ENCODE measurements at regions not wholly inside any gene's neighbourhood (a gene's known extent, or its start where the extent isn't known, plus 50 kb on each side); places are given as distances from the start of the nearest gene placed in this dataset.

DNA sequence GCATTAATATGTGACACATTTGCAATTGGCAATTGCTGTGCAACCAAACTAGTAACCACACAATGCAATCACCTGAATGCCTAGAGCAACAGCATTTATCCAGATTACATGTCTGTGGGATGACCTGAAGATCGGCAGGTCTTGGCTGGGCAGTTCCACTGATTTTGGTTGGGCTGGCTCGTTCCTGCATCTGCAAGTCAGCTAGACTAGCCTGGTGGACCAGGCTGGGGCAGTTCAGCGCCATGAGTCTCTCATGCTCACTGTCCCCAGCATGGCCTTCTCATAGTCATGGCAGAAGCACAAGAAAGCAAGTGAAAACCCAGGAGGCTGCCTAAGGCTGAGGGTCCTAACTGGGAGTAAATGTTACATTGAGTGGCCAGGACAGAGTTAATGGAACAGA, 229.1 kb upstream of the TSHZ3 start:
- Histone ChIP-seq H3K9ac (ENCODE audit: low read depth in 2 of 2, low read length in 2 of 2) (no peak overlapping the region), H3K9me3 (no peaks in the 10 kb centered on the region), H3K4me3 (no peak overlapping the region), H3K27me3 (no peaks in the 10 kb centered on the region), H3K36me3 (no peaks in the 10 kb centered on the region), H3K4me1 (no peaks in the 10 kb centered on the region), H3K27ac (no peak overlapping the region)
- TF ChIP-seq, protein P1, sequence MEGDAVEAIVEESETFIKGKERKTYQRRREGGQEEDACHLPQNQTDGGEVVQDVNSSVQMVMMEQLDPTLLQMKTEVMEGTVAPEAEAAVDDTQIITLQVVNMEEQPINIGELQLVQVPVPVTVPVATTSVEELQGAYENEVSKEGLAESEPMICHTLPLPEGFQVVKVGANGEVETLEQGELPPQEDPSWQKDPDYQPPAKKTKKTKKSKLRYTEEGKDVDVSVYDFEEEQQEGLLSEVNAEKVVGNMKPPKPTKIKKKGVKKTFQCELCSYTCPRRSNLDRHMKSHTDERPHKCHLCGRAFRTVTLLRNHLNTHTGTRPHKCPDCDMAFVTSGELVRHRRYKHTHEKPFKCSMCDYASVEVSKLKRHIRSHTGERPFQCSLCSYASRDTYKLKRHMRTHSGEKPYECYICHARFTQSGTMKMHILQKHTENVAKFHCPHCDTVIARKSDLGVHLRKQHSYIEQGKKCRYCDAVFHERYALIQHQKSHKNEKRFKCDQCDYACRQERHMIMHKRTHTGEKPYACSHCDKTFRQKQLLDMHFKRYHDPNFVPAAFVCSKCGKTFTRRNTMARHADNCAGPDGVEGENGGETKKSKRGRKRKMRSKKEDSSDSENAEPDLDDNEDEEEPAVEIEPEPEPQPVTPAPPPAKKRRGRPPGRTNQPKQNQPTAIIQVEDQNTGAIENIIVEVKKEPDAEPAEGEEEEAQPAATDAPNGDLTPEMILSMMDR (IDR thresholded peaks at IDR 0.05), result no peak
- intact Hi-C loops (cut with DNase I), result no loop called here
- DNase-seq, result no peak

GRCh38 chr19:31583148-31583547, 233.9 kb upstream of the TSHZ3 start:
- H3K27me3 ChIP-seq, result no peaks in the 10 kb centered on the region
- no peaks in the 10 kb centered on the region for H3K36me3 ChIP-seq
- DNase-seq, result no peak
- H3K4me1 ChIP-seq, result no peaks in the 10 kb centered on the region
- no peak overlapping the region for H3K9ac ChIP-seq (ENCODE audit: low read depth in 2 of 2, low read length in 2 of 2)
- TF ChIP-seq, protein P1 (IDR thresholded peaks at IDR 0.05), result no peak
- no peak overlapping the region for H3K27ac ChIP-seq
- no peak overlapping the region for H3K4me3 ChIP-seq
- H3K9me3 ChIP-seq, result no peaks in the 10 kb centered on the region
- intact Hi-C loops (cut with DNase I), result no loop called here

DNA sequence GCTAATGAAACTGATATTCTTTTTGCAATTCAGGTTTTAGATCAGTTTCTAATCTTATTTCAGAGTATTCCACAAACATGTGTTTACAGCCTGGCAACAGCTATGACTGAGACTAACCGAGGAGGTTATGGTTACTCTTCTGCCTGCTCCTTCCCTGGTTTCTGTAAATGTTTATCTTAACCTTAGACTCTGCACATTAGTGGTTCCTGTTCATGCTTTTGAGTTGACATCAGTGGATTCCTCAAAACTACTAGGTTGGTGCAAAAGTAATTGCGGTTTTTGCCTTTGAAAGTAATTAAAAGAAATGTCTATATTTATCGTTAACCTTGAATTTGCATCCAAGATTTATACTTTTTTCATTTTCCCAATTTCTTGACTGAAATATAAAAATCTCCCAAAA, 237.0 kb upstream of the TSHZ3 start:
- Histone ChIP-seq H3K9ac (ENCODE audit: low read depth in 2 of 2, low read length in 2 of 2) (no peak overlapping the region), H3K4me3 (no peak overlapping the region), H3K27ac (no peak overlapping the region), H3K9me3 (no peaks in the 10 kb centered on the region), H3K27me3 (no peaks in the 10 kb centered on the region), H3K36me3 (no peaks in the 10 kb centered on the region), H3K4me1 (no peaks in the 10 kb centered on the region)
- DNase-seq, result no peak
- intact Hi-C loops (cut with DNase I), result no loop called here
- TF ChIP-seq, protein P1 (IDR thresholded peaks at IDR 0.05), result no peak

GRCh38 chr19:31589109-31589508, 239.9 kb upstream of the TSHZ3 start:
- H3K4me1 ChIP-seq, result no peaks in the 10 kb centered on the region
- H3K27me3 ChIP-seq, result no peaks in the 10 kb centered on the region
- TF ChIP-seq, protein P1 (IDR thresholded peaks at IDR 0.05), result no peak
- no peaks in the 10 kb centered on the region for H3K9me3 ChIP-seq
- H3K27ac ChIP-seq, result no peak overlapping the region
- H3K4me3 ChIP-seq, result no peak overlapping the region
- H3K36me3 ChIP-seq, result no peaks in the 10 kb centered on the region
- DNase-seq, result no peak
- no peak overlapping the region for H3K9ac ChIP-seq (ENCODE audit: low read depth in 2 of 2, low read length in 2 of 2)
- intact Hi-C loops (cut with DNase I), result no loop called here

GRCh38 chr19:31591258-31591657, 242.0 kb upstream of the TSHZ3 start:
- Histone ChIP-seq H3K9me3 (no peaks in the 10 kb centered on the region), H3K27ac (no peak overlapping the region), H3K4me3 (no peak overlapping the region), H3K36me3 (no peaks in the 10 kb centered on the region), H3K9ac (ENCODE audit: low read depth in 2 of 2, low read length in 2 of 2) (no peak overlapping the region), H3K4me1 (no peaks in the 10 kb centered on the region), H3K27me3 (no peaks in the 10 kb centered on the region)
- TF ChIP-seq, protein P1 (IDR thresholded peaks at IDR 0.05), result no peak
- intact Hi-C loops (cut with DNase I), result no loop called here
- no peak for DNase-seq

DNA sequence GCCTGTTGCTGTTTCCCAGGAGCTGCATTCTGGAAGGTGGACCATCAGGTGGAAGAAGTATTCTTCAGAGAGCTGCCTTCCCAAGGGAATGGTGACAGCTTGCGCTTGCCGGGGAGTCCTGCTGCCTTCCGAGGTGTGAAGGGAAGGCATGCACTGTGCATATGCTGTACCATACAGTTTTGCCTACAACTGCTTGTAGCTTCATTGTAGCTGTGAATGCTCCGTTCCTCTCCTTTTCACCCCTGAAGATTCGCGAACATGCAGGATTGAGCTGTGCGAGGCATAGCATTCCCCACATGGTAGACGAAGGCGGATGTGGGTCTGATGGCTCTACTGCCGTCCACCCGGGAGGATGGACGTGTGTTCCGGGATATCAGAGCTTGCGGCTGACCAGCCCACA, 243.2 kb upstream of the TSHZ3 start:
- DNase-seq, result no peak
- TF ChIP-seq, protein P1 (IDR thresholded peaks at IDR 0.05), result no peak
- no peak overlapping the region for H3K4me3 ChIP-seq
- intact Hi-C loops (cut with DNase I), result no loop called here
- H3K36me3 ChIP-seq, result no peaks in the 10 kb centered on the region
- H3K9me3 ChIP-seq, result no peaks in the 10 kb centered on the region
- no peak overlapping the region for H3K27ac ChIP-seq
- H3K9ac ChIP-seq (ENCODE audit: low read depth in 2 of 2, low read length in 2 of 2), result no peak overlapping the region
- no peaks in the 10 kb centered on the region for H3K4me1 ChIP-seq
- no peaks in the 10 kb centered on the region for H3K27me3 ChIP-seq
